H1 (cell line): ENCODE measurements at regions not wholly inside any gene's neighbourhood (a gene's known extent, or its start where the extent isn't known, plus 50 kb on each side); places are given as distances from the start of the nearest gene placed in this dataset.

Source experiments
- CTCF ChIA-PET: fragments of 300-600 bp; sonication (Branson Sonifier 250); formaldehyde crosslinking; loops from one replicate; lab custom pipeline; 2021; ENCODE audit not compliant: partially characterized antibody; lab: Charles Lee
- POLR2A ChIA-PET: fragments of 300-600 bp; sonication (Branson Sonifier 250); formaldehyde crosslinking; loops from one replicate; lab custom pipeline; 2021; ENCODE audit warnings: inconsistent platforms; ENCODE audit not compliant: partially characterized antibody; lab: Charles Lee
- DNase-seq, 2 experiments: peaks; one replicate each; pipeline versions ENCODE4 v3.0.0 to v3.0.0-alpha.2; 2010 to 2022; ENCODE audit warnings: low spot score in 2 of 2, low read depth in 1 of 2, mixed read lengths in 1 of 2
- FAIRE-seq: peaks from 2 replicates; lab custom pipeline; 2011; peaks lifted over from hg19 to GRCh38; lab: Jason Lieb, UNC
- H2AFZ ChIP-seq: 2 replicates; pipeline ENCODE4 v1.8.1; 2012; ENCODE audit warnings: low read length, inconsistent platforms
- H2AK5ac ChIP-seq: 2 replicates; pipeline ENCODE4 v1.6.1; 2013; ENCODE audit warnings: low read depth, low read length
- H2BK120ac ChIP-seq: replicated peaks from 2 replicates; pipeline ENCODE3; 2013; ENCODE audit warnings: low read depth, low read length, inconsistent platforms
- H2BK12ac ChIP-seq: 2 replicates; pipeline ENCODE4 v1.6.1; 2013; ENCODE audit warnings: low read depth, low read length
- H2BK15ac ChIP-seq: 2 replicates; pipeline ENCODE4 v1.6.1; 2013; ENCODE audit warnings: low read length
- H2BK20ac ChIP-seq: 2 replicates; pipeline ENCODE4 v1.6.1; 2013; ENCODE audit warnings: low read length
- H2BK5ac ChIP-seq: 2 replicates; pipeline ENCODE4 v1.6.1; 2013; ENCODE audit warnings: low read depth, low read length
- H3K14ac ChIP-seq: 2 replicates; pipeline ENCODE4 v1.6.1; 2013; ENCODE audit warnings: inconsistent platforms; ENCODE audit not compliant: insufficient read length
- H3K18ac ChIP-seq: 2 replicates; pipeline ENCODE4 v1.6.1; 2013; ENCODE audit warnings: low read length; ENCODE audit errors: extremely low read depth
- H3K23ac ChIP-seq: 2 replicates; pipeline ENCODE4 v1.6.1; 2013; ENCODE audit warnings: inconsistent platforms; ENCODE audit not compliant: insufficient read length
- H3K23me2 ChIP-seq: 2 replicates; pipeline ENCODE4 v1.6.1; 2013; ENCODE audit warnings: low read depth, low read length
- H3K27ac ChIP-seq: 2 replicates; pipeline ENCODE4 v1.6.1; 2011; ENCODE audit warnings: low read depth, low read length, inconsistent platforms
- H3K27me3 ChIP-seq, 4 experiments: replicated peaks in 1 of 4; 1 replicate in 1 of 4; 2 replicates in 3 of 4; pipeline versions ENCODE4 v1.6.1 to v1.8.1; 2011 to 2013; ENCODE audit warnings: low read length in 3 of 4, mild to moderate bottlenecking in 3 of 4, inconsistent platforms in 2 of 4, mixed read lengths in 2 of 4, moderate library complexity in 1 of 4; ENCODE audit not compliant: control insufficient read depth in 3 of 4, insufficient read depth in 3 of 4; ENCODE audit errors: extremely low read depth in 1 of 4
- H3K36me3 ChIP-seq, 4 experiments: 2 replicates each; pipeline versions ENCODE4 v1.6.1 to v1.8.1; 2011 to 2013; ENCODE audit warnings: mild to moderate bottlenecking in 4 of 4, low read length in 3 of 4, moderate library complexity in 2 of 4, control low read depth in 1 of 4, inconsistent platforms in 1 of 4; ENCODE audit not compliant: insufficient read depth in 4 of 4, control insufficient read depth in 2 of 4
- H3K4ac ChIP-seq: replicated peaks from 2 replicates; pipeline ENCODE3; 2013; ENCODE audit warnings: low read length, low read depth, mixed read lengths, inconsistent platforms; ENCODE audit not compliant: insufficient read length
- H3K4me1 ChIP-seq, 4 experiments: replicated peaks in 1 of 4; 1 replicate in 1 of 4; 2 replicates in 3 of 4; pipeline versions ENCODE4 v1.6.1 to v1.8.1; 2011 to 2013; ENCODE audit warnings: low read length in 3 of 4, inconsistent platforms in 2 of 4, mixed read lengths in 1 of 4; ENCODE audit not compliant: insufficient read depth in 4 of 4, control insufficient read depth in 3 of 4
- H3K4me2 ChIP-seq, 2 experiments: 2 replicates each; pipeline versions ENCODE4 v1.6.1 to v1.8.1; 2011 to 2013; ENCODE audit warnings: low read depth in 2 of 2, low read length in 2 of 2, control low read depth in 1 of 2, inconsistent platforms in 1 of 2, mild to moderate bottlenecking in 1 of 2; ENCODE audit not compliant: insufficient read depth in 1 of 2
- H3K4me3 ChIP-seq, 4 experiments: fragments of 200-600, 300-600 bp in 1 of 4; sonication (generic), shearing (Covaris generic), sonication (Bioruptor Twin) in 1 of 4; 2 replicates each; pipeline versions ENCODE4 v1.5.1 to v1.8.1; 2011 to 2016; ENCODE audit warnings: low read length in 4 of 4, low read depth in 3 of 4, control low read depth in 2 of 4, inconsistent platforms in 2 of 4, mild to moderate bottlenecking in 2 of 4, mixed read lengths in 1 of 4, moderate library complexity in 1 of 4; ENCODE audit not compliant: insufficient read depth in 2 of 4; ENCODE audit errors: extremely low read depth in 1 of 4
- H3K56ac ChIP-seq: replicated peaks from 2 replicates; pipeline ENCODE3; 2013; ENCODE audit warnings: low read depth, mild to moderate bottlenecking, mixed read lengths, low read length, inconsistent platforms; ENCODE audit not compliant: insufficient read length
- H3K79me1 ChIP-seq: 2 replicates; pipeline ENCODE4 v1.6.1; 2013; ENCODE audit warnings: low read depth, low read length, control low read depth
- H3K79me2 ChIP-seq, 2 experiments: 2 replicates each; pipeline versions ENCODE4 v1.6.1 to v1.8.1; 2012 to 2013; ENCODE audit warnings: low read length in 2 of 2, mild to moderate bottlenecking in 2 of 2, inconsistent platforms in 1 of 2; ENCODE audit not compliant: insufficient read depth in 2 of 2, control insufficient read depth in 1 of 2
- H3K9ac ChIP-seq, 4 experiments: replicated peaks in 1 of 4; 1 replicate in 1 of 4; 2 replicates in 3 of 4; pipeline versions ENCODE4 v1.6.1 to v1.8.1; 2011 to 2013; ENCODE audit warnings: low read depth in 3 of 4, low read length in 3 of 4, control low read depth in 2 of 4, mild to moderate bottlenecking in 2 of 4, moderate library complexity in 2 of 4, inconsistent platforms in 1 of 4; ENCODE audit errors: extremely low read depth in 1 of 4
- H3K9me3 ChIP-seq, 2 experiments: 2 replicates each; pipeline versions ENCODE4 v1.6.1 to v1.8.1; 2012 to 2013; ENCODE audit warnings: mild to moderate bottlenecking in 2 of 2, moderate library complexity in 2 of 2, control low read depth in 1 of 2, inconsistent platforms in 1 of 2, low read depth in 1 of 2, low read length in 1 of 2, mixed read lengths in 1 of 2; ENCODE audit not compliant: insufficient read depth in 2 of 2
- H4K20me1 ChIP-seq, 2 experiments: replicated peaks in 1 of 2; 2 replicates each; pipeline versions ENCODE3 to v1.8.1; 2011 to 2013; ENCODE audit warnings: inconsistent platforms in 2 of 2, low read length in 2 of 2, mild to moderate bottlenecking in 1 of 2; ENCODE audit not compliant: insufficient read depth in 2 of 2, control insufficient read depth in 1 of 2
- H4K5ac ChIP-seq: 2 replicates; pipeline ENCODE4 v1.6.1; 2013; ENCODE audit warnings: low read length, low read depth, mixed read lengths, inconsistent platforms; ENCODE audit not compliant: insufficient read length
- H4K8ac ChIP-seq: 2 replicates; pipeline ENCODE4 v1.8.0; 2013; ENCODE audit warnings: mild to moderate bottlenecking, moderate library complexity, low read length, inconsistent platforms; ENCODE audit not compliant: insufficient read depth; ENCODE audit errors: extremely low read depth
- H4K91ac ChIP-seq: replicated peaks from 2 replicates; pipeline ENCODE3; 2013; ENCODE audit warnings: low read length, mixed read lengths, inconsistent platforms; ENCODE audit not compliant: insufficient read length
- KDM4A ChIP-seq: IDR thresholded peaks from one replicate; pipeline ENCODE4 v1.7.1; 2012; ENCODE audit warnings: low read depth, mild to moderate bottlenecking, moderate library complexity, low read length, inconsistent platforms; ENCODE audit not compliant: severe bottlenecking
- POLR2A ChIP-seq, 2 experiments: IDR thresholded peaks; 1 replicate in 1 of 2; 2 replicates in 1 of 2; pipeline ENCODE4 v1.6.1; 2011; ENCODE audit warnings: low read depth in 2 of 2, low read length in 2 of 2, mild to moderate bottlenecking in 2 of 2; ENCODE audit errors: control extremely low read depth in 1 of 2
- SUZ12 ChIP-seq: fragments of 200-600 bp; sonication (generic); IDR thresholded peaks from 2 replicates; pipeline ENCODE4 v1.6.1; 2012; ENCODE audit warnings: mild to moderate bottlenecking, inconsistent platforms, low read length, moderate library complexity, mixed read lengths
- TAF1 ChIP-seq: IDR thresholded peaks from 2 replicates; pipeline ENCODE4 v1.6.1; 2011; ENCODE audit warnings: mild to moderate bottlenecking, low read depth, low read length
- WGBS, 2 experiments: shearing (Covaris generic) in 1 of 2; methylation state at CpG; one replicate each; pipeline versions ENCODE4 v1.1.6 to v1.1.7; 2013 to 2015; ENCODE audit warnings: low lambda C conversion rate in 2 of 2, mixed read lengths in 2 of 2, inconsistent platforms in 1 of 2, low coverage in 1 of 2, missing lambda C conversion rate in 1 of 2; ENCODE audit not compliant: insufficient replicate concordance in 2 of 2, insufficient coverage in 1 of 2, insufficient read length in 1 of 2; ENCODE audit errors: extremely low coverage in 1 of 2, missing lambda C conversion rate in 1 of 2; 5-methylcytosine and 5-hydroxymethylcytosine counted together

DNA sequence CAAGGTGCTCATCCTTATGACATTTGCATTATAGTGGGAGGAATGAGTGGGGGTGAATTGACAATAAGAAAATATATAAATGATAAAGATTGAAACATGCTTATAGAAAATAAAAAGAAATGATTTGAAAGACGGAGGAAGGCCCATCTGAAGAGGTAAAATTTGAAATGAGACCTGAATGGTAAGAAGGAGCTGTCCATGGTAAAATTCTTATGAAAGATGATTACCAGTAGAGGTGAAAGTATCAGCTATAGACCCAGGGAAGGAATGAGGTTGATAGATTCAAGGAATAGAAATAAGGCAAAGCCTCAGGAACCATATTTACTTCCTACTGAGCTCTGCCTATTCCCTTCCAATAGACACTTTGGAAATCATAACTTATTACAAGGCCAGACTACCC, 149.7 kb downstream of the HTR1B start:
- no peaks in the 10 kb centered on the region for H4K20me1 ChIP-seq
- no peaks in the 10 kb centered on the region for H3K79me1 ChIP-seq
- ChIA-PET CTCF (no interaction called here), POLR2A (no interaction called here)
- no peak for TF ChIP-seq TAF1
- no peak for TF ChIP-seq POLR2A (IDR thresholded peaks at IDR 0.05; ENCODE audit: control extremely low read depth in 1 of 2, low read depth in 2 of 2, low read length in 2 of 2)
- no peak for TF ChIP-seq KDM4A
- TF ChIP-seq SUZ12: no peak
- H2BK15ac ChIP-seq: no peak overlapping the region
- no peak overlapping the region for H2BK5ac ChIP-seq
- H2AK5ac ChIP-seq: no peak overlapping the region
- no peak overlapping the region for H3K9ac ChIP-seq
- no peaks in the 10 kb centered on the region for H3K27me3 ChIP-seq
- H2AFZ ChIP-seq: no peak overlapping the region
- FAIRE-seq (no peak), DNase-seq (no peak)
- H4K5ac ChIP-seq: no peak overlapping the region
- no peak overlapping the region for H3K23ac ChIP-seq
- WGBS, 2 experiments: 95 to 100% methylated on average over 1 of the region's 1 CpG
- H3K27ac ChIP-seq: no peak overlapping the region
- H4K91ac ChIP-seq: no peak overlapping the region
- no peak overlapping the region for H4K8ac ChIP-seq
- H3K36me3 ChIP-seq: no peaks in the 10 kb centered on the region
- H2BK20ac ChIP-seq: no peak overlapping the region
- no peaks in the 10 kb centered on the region for H3K79me2 ChIP-seq
- H3K4me1 ChIP-seq: no peaks in the 10 kb centered on the region
- H2BK120ac ChIP-seq: no peak overlapping the region
- no peak overlapping the region for H3K4ac ChIP-seq
- H3K4me3 ChIP-seq: no peak overlapping the region
- H2BK12ac ChIP-seq: no peak overlapping the region
- no peak overlapping the region for H3K14ac ChIP-seq
- no peak overlapping the region for H3K18ac ChIP-seq
- H3K4me2 ChIP-seq: no peak overlapping the region
- no peak overlapping the region for H3K56ac ChIP-seq
- no peaks in the 10 kb centered on the region for H3K9me3 ChIP-seq
- no peaks in the 10 kb centered on the region for H3K23me2 ChIP-seq
